HG02678 (cell line): ENCODE measurements at regions not wholly inside any gene's neighbourhood (a gene's known extent, or its start where the extent isn't known, plus 50 kb on each side); places are given as distances from the start of the nearest gene placed in this dataset.
"Not testable (repeated sequence)": the region's sequence is repeated elsewhere in the genome, so short reads cannot be mapped to it uniquely, and the experiment has no call there.

Experiments
- ATAC-seq: cut with Tn5 transposase; IDR thresholded peaks from one replicate; pipeline ENCODE4 v1.9.1; 2021; ENCODE audit warnings: mild to moderate bottlenecking, moderate library complexity; ENCODE audit not compliant: unreplicated experiment

- no peak for ATAC-seq
Observed at GRCh38 chr10:64277536-64277935, 756.3 kb downstream of the REEP3 start.

- no peak for ATAC-seq
Observed at GRCh38 chr10:64283621-64284020, 762.4 kb downstream of the REEP3 start.

- ATAC-seq = no peak
Observed at GRCh38 chr10:64286533-64286932, 765.3 kb downstream of the REEP3 start.

- ATAC-seq = no peak
Observed at GRCh38 chr10:64288404-64288803, 767.2 kb downstream of the REEP3 start.

GRCh38 chr10:64303566-64303965 is 782.4 kb downstream of the REEP3 start:
- no peak for ATAC-seq

- ATAC-seq = no peak
Observed at GRCh38 chr10:64306729-64307327, 785.6 kb downstream of the REEP3 start.

- ATAC-seq = no peak
Observed at GRCh38 chr10:64312876-64313275, 791.7 kb downstream of the REEP3 start.

GRCh38 chr10:64313967-64314366 is 792.8 kb downstream of the REEP3 start:
- no peak for ATAC-seq

- no peak for ATAC-seq
Observed at GRCh38 chr10:64316416-64316815, 795.2 kb downstream of the REEP3 start.

GRCh38 chr10:64316833-64317232 is 795.6 kb downstream of the REEP3 start:
- no peak for ATAC-seq

GRCh38 chr10:64320448-64320847 is 799.2 kb downstream of the REEP3 start:
- ATAC-seq = no peak

- no peak for ATAC-seq
Observed at GRCh38 chr10:64329510-64329909, 808.3 kb downstream of the REEP3 start.

GRCh38 chr10:64332551-64332950 is 811.4 kb downstream of the REEP3 start:
- ATAC-seq = no peak

- no peak for ATAC-seq
Observed at GRCh38 chr10:64334084-64334483, 812.9 kb downstream of the REEP3 start.

- no peak for ATAC-seq
Observed at GRCh38 chr10:64344211-64344610, 823.0 kb downstream of the REEP3 start.

GRCh38 chr10:64345856-64346255 is 824.7 kb downstream of the REEP3 start:
- ATAC-seq = no peak

- no peak for ATAC-seq
Observed at GRCh38 chr10:64346389-64346788, 825.2 kb downstream of the REEP3 start.

- ATAC-seq = no peak
Observed at GRCh38 chr10:64350665-64351064, 829.5 kb downstream of the REEP3 start.

GRCh38 chr10:64358907-64359306 is 837.7 kb downstream of the REEP3 start:
- ATAC-seq = no peak

- not testable (repeated sequence) for ATAC-seq
Observed at GRCh38 chr10:64360240-64360639, 839.0 kb downstream of the REEP3 start.

GRCh38 chr10:64363687-64364086 is 842.5 kb downstream of the REEP3 start:
- no peak for ATAC-seq

GRCh38 chr10:64365663-64366062 is 844.5 kb downstream of the REEP3 start:
- no peak for ATAC-seq

- no peak for ATAC-seq
Observed at GRCh38 chr10:64368298-64368697, 847.1 kb downstream of the REEP3 start.
